Large intestine (tissue), 3 donors: ENCODE measurements at regions not wholly inside any gene's neighbourhood (a gene's known extent, or its start where the extent isn't known, plus 50 kb on each side); places are given as distances from the start of the nearest gene placed in this dataset.
"Not testable (repeated sequence)": the region's sequence is repeated elsewhere in the genome, so short reads cannot be mapped to it uniquely, and the experiment has no call there.

Experiments
- DNase-seq, 2 donors: peaks; one replicate each; pipeline versions ENCODE4 v3.0.0 to v3.0.0-alpha.2; 2013
- H3K27ac ChIP-seq: one replicate; pipeline ENCODE4 v1.5.1; 2013; ENCODE audit warnings: low read length
- H3K27me3 ChIP-seq: 2 replicates; pipeline ENCODE4 v1.6.1; 2013; ENCODE audit warnings: low read length; ENCODE audit not compliant: control insufficient read depth, insufficient read depth
- H3K36me3 ChIP-seq: 2 replicates; pipeline ENCODE4 v1.6.1; 2013; ENCODE audit warnings: low read length; ENCODE audit not compliant: control insufficient read depth, insufficient read depth
- H3K4me1 ChIP-seq: one replicate; pipeline ENCODE4 v1.6.1; 2013; ENCODE audit warnings: low read length; ENCODE audit not compliant: control insufficient read depth, insufficient read depth
- H3K4me3 ChIP-seq: one replicate; pipeline ENCODE4 v1.5.1; 2013; ENCODE audit warnings: low read length
- H3K9me3 ChIP-seq: one replicate; pipeline ENCODE4 v1.6.1; 2013; ENCODE audit warnings: mild to moderate bottlenecking, low read depth, low read length, moderate library complexity; ENCODE audit not compliant: control insufficient read depth
- WGBS: methylation state at CpG from one replicate; pipeline ENCODE4 v1.1.5; 2013; ENCODE audit warnings: low lambda C conversion rate; ENCODE audit not compliant: insufficient coverage; 5-methylcytosine and 5-hydroxymethylcytosine counted together

- WGBS = 70% methylated on average over 1 of the region's 2 CpGs
- DNase-seq = no peak
- Histone ChIP-seq H3K4me1 (no peaks in the 10 kb centered on the region), H3K9me3 (no peaks in the 10 kb centered on the region), H3K4me3 (no peak overlapping the region), H3K27me3 (no peaks in the 10 kb centered on the region), H3K36me3 (no peaks in the 10 kb centered on the region), H3K27ac (no peak overlapping the region)
These were observed 1515.7 kb downstream of the SI start for GRCh38 chr3:163562625-163563024.

DNA sequence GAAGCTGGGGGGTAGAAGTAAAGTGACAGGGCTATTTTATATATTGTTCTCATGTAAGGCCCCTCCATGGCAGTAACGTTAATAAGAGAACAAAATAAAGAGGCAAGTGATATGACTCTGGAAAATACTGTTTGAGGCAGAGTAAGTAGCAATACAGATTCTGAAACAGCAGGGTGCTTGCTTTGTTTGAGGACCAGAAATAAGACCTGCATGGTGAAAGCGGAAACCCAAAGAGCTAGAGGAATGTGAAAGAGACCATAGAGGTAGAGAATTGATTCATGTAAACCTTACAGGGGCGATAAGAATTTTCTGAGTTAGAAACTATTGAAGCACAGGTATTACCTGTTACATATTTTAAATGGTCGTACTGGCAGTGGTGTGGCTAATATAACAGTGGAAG is 1517.1 kb downstream of the SI start:
- no peaks in the 10 kb centered on the region for H3K27me3 ChIP-seq
- WGBS = 100% methylated on average over 1 of the region's 4 CpGs
- no peak overlapping the region for H3K27ac ChIP-seq
- no peaks in the 10 kb centered on the region for H3K4me1 ChIP-seq
- H3K36me3 ChIP-seq = no peaks in the 10 kb centered on the region
- DNase-seq = no peak
- no peaks in the 10 kb centered on the region for H3K9me3 ChIP-seq
- H3K4me3 ChIP-seq = no peak overlapping the region

- H3K4me3 ChIP-seq = no peak overlapping the region
- WGBS = 75% methylated on average over 2 of the region's 2 CpGs
- H3K4me1 ChIP-seq = no peaks in the 10 kb centered on the region
These were observed 1517.8 kb downstream of the SI start for GRCh38 chr3:163560459-163560858.

DNA sequence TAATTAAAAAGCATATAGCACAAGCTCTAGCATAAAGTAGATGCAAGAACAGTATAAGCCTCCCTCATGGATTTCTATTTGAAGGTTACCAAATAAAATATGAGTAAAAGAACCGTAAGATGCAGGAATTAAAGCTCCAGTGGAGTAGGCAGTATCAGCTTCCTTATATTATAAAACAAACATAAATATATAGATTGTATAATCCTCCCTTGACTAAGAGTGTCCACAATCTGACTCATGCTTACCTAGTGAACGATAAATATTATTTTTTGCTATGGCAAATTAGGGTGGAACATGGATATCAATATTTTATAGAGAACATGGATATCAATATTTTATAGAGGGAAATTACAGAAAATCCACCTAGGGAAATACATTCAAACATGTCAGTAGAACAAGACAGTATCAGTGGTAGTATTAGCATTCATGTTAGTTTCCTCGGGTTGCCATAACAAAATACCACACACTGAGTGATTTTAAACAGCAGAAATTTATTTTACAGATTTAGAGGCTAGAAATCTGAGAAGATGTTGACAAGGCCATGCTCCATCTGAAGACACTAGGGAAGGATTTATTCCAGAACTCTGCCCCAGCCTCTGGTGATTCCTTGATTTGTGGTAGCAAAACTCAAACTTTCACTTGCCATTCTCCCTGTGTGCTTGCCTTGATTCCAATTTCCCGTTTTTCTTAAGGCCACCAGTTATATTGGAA is 1521.3 kb downstream of the SI start:
- Histone ChIP-seq H3K9me3 (no peaks in the 10 kb centered on the region), H3K27me3 (no peaks in the 10 kb centered on the region), H3K4me3 (no peak overlapping the region), H3K36me3 (no peaks in the 10 kb centered on the region), H3K4me1 (no peaks in the 10 kb centered on the region), H3K27ac (no peak overlapping the region)
- DNase-seq = no peak
- WGBS = no CpG with 5 or more reads among the region's 4 CpGs

More at GRCh38 chr3:163560459-163560858, 1517.8 kb downstream of the SI start:
- Histone ChIP-seq H3K9me3 (no peaks in the 10 kb centered on the region), H3K36me3 (no peaks in the 10 kb centered on the region), H3K27ac (no peak overlapping the region), H3K27me3 (no peaks in the 10 kb centered on the region)
- DNase-seq = no peak

DNA sequence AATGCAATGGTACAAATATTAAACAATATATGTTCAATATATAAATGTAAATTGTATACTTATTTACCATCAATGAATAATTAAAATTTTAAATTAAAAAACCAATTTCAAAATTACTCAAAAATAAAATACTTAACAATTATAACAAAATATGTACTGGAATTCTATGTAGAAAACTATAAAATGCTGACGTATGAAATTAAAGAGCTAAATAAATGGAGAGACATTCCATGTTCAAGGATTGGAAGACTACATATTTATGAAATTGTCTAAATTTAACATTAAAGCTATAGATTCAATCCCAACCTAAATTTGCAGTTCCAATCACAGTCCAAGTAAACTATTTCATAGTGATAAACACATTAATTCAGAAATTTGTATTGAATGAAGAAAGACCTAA is 1522.4 kb downstream of the SI start:
- Histone ChIP-seq H3K27ac (no peak overlapping the region), H3K4me1 (no peaks in the 10 kb centered on the region), H3K36me3 (no peaks in the 10 kb centered on the region), H3K4me3 (no peak overlapping the region), H3K27me3 (no peaks in the 10 kb centered on the region), H3K9me3 (no peaks in the 10 kb centered on the region)
- no peak for DNase-seq
- WGBS = 40% methylated on average over 1 of the region's 1 CpG

DNA sequence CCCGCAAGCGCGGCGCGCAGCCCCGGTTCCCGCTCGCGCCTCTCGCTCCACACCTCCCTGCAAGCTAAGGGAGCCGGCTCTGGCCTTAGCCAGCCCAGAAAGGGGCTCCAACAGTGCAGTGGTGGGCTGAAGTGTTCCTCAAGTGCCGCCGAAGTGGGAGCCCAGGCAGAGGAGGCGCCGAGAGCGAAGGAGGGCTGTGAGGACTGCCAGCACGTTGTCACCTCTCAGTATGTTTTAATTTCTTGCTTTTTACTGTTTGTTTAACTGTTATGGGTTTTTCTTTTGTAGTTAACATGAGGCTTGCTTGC is 1525.7 kb downstream of the SI start:
- no peak for DNase-seq
- no peaks in the 10 kb centered on the region for H3K4me1 ChIP-seq
- H3K36me3 ChIP-seq = no peaks in the 10 kb centered on the region
- H3K27ac ChIP-seq = no peak overlapping the region
- WGBS = no CpG with 5 or more reads among the region's 17 CpGs
- no peaks in the 10 kb centered on the region for H3K9me3 ChIP-seq
- H3K27me3 ChIP-seq = no peaks in the 10 kb centered on the region
- no peak overlapping the region for H3K4me3 ChIP-seq

DNA sequence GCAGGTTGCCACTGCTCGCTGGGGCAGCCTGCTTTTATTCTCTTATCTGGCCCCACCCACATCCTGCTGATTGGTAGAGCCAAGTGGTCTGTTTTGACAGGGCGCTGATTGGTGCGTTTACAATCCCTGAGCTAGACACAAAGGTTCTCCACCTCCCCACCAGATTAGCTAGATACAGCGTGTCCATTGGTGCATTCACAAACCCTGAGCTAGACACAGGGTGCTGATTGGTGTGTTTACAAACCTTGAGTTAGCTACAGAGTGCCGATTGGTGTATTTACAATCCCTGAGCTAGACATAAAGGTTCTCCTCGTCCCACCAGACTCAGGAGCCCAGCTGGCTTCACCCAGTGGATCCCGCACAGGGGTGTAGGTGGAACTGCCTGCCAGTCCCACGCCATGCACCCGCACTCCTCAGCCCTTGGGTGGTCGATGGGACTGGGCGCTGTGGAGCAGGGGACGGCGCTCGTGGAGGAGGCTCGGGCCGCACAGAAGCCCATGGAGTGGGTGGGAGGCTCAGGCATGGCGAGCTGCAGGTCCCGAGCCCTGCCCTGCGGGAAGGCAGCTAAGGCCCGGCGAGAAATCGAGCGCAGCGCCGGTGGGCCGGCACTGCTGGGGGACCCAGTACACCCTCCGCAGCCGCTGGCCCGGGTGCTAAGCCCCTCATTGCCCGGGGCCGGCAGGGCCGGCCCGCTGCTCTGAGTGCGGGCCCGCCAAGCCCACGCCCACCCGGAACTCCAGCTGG is 1526.2 kb downstream of the SI start:
- not testable (repeated sequence) for H3K9me3 ChIP-seq, H3K27ac ChIP-seq, H3K27me3 ChIP-seq, H3K4me3 ChIP-seq, DNase-seq, H3K4me1 ChIP-seq, H3K36me3 ChIP-seq
- WGBS = no CpG with 5 or more reads among the region's 37 CpGs

GRCh38 chr3:163548015-163548414 is 1530.3 kb downstream of the SI start:
- WGBS = 60% methylated on average over 1 of the region's 1 CpG
- Histone ChIP-seq H3K4me1 (no peaks in the 10 kb centered on the region), H3K27ac (no peak overlapping the region), H3K4me3 (no peak overlapping the region), H3K9me3 (no peaks in the 10 kb centered on the region), H3K36me3 (no peaks in the 10 kb centered on the region), H3K27me3 (no peaks in the 10 kb centered on the region)
- DNase-seq = no peak

DNA sequence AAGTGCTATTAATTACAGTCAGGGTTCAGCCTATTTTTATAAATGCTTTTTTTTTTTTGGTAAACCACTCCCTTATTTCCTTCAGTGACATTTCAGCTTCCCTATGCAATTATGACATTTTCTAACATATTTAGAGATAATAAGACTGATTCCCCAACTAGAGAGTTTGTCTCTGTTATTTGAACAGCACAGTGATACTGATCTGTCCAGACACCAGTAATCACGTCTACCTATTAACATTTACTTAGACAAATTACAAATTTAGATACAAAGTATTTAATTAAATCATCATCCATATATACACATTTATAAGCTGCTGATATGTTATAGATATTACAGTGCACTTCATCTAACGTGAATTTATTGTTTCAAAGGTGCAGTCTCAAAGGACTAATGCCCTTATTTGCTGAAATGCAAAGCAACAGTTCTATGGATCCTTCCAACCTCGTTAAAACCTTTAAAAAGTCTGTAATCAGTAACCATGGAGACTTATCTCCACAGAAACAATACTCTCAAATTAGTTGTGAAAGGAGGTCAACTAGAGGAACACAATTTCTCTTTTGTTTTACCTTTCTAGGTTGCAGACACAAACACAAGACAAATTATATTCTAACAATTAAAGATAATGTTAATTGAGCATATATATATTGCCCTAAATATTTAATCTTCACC is 1531.1 kb downstream of the SI start:
- Histone ChIP-seq H3K4me1 (no peaks in the 10 kb centered on the region), H3K4me3 (no peak overlapping the region), H3K9me3 (no peaks in the 10 kb centered on the region), H3K27ac (no peak overlapping the region), H3K27me3 (no peaks in the 10 kb centered on the region), H3K36me3 (no peaks in the 10 kb centered on the region)
- 38% methylated on average over 1 of the region's 3 CpGs for WGBS
- no peak for DNase-seq

DNA sequence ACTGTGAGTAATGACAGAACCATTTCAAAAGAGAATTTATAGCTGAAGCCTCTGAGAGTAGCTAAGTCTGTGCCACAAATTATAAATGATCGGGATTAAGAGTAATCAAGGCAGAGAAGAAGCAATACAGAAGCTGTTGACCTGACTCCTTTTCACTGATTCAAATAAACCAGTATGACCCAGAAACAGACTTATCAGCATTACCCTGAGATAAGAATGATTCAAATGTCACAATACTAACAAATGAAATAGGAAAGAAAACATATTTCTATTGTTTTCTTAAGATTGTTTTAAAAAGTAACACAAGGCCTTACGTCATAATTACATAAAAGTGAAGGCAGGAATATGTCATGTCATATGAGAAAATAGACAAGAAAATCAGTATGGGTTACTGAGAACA is 1534.6 kb downstream of the SI start:
- no peaks in the 10 kb centered on the region for H3K9me3 ChIP-seq
- no peak overlapping the region for H3K4me3 ChIP-seq
- no peaks in the 10 kb centered on the region for H3K27me3 ChIP-seq
- 56% methylated on average over 1 of the region's 2 CpGs for WGBS
- H3K36me3 ChIP-seq = no peaks in the 10 kb centered on the region
- no peaks in the 10 kb centered on the region for H3K4me1 ChIP-seq
- DNase-seq = no peak
- H3K27ac ChIP-seq = no peak overlapping the region
